Caco-2 (cell line): ENCODE measurements at regions not wholly inside any gene's neighbourhood (a gene's known extent, or its start where the extent isn't known, plus 50 kb on each side); places are given as distances from the start of the nearest gene placed in this dataset.

ENCODE experiments used
- BruUV-seq: library from RNA; stranded (reverse); fragments of 400-500 nt; replicated peaks from 2 replicates; lab custom pipeline; 2021; lab: Mats Ljungman, UMichigan
- CTCF ChIA-PET: fragments of 300-600 bp; sonication (Branson Sonifier 250); formaldehyde crosslinking; loops from one replicate; lab custom pipeline; 2022; ENCODE audit warnings: antibody characterized with exemption; lab: Charles Lee
- POLR2A ChIA-PET: fragments of 300-600 bp; sonication (Branson Sonifier 250); formaldehyde crosslinking; loops from one replicate; lab custom pipeline; 2022; ENCODE audit warnings: antibody characterized with exemption; lab: Charles Lee
- DNase-seq, 2 experiments: peaks; one replicate each; pipeline versions ENCODE4 v3.0.0 to v3.0.0-alpha.2; 2020 to 2022
- H3K27me3 ChIP-seq: replicated peaks from 2 replicates; pipeline ENCODE4 v1.6.0; 2011; ENCODE audit warnings: low read length; ENCODE audit not compliant: control insufficient read depth, insufficient read depth
- H3K36me3 ChIP-seq: 2 replicates; pipeline ENCODE4 v1.5.1; 2011; ENCODE audit warnings: low read length; ENCODE audit not compliant: control insufficient read depth, insufficient read depth
- H3K4me1 ChIP-seq: fragments of 250-450 bp; sonication (Bioruptor Pico); 2 replicates; pipeline ENCODE4 v1.5.1; 2020; ENCODE audit warnings: mild to moderate bottlenecking
- H3K4me3 ChIP-seq: 2 replicates; pipeline ENCODE4 v1.5.1; 2011; ENCODE audit warnings: low read depth, mild to moderate bottlenecking, control low read depth, low read length
- H3K9me3 ChIP-seq: fragments of 250-450 bp; sonication (Bioruptor Pico); 2 replicates; pipeline ENCODE4 v1.5.1; 2020; ENCODE audit warnings: mild to moderate bottlenecking, moderate library complexity
- H3K27ac Mint-ChIP-seq: one replicate; pipeline ENCODE4 v1.8.0; 2022; ENCODE audit warnings: mixed read lengths; ENCODE audit not compliant: unreplicated experiment
- H3K27me3 Mint-ChIP-seq: one replicate; pipeline ENCODE4 v1.8.0; 2022; ENCODE audit warnings: mixed read lengths; ENCODE audit not compliant: insufficient read depth, unreplicated experiment
- H3K36me3 Mint-ChIP-seq: one replicate; pipeline ENCODE4 v1.8.0; 2022; ENCODE audit warnings: mild to moderate bottlenecking, mixed read lengths; ENCODE audit not compliant: insufficient read depth, unreplicated experiment
- H3K4me1 Mint-ChIP-seq: one replicate; pipeline ENCODE4 v1.8.0; 2022; ENCODE audit warnings: low read depth, mixed read lengths; ENCODE audit not compliant: unreplicated experiment
- H3K4me3 Mint-ChIP-seq: one replicate; pipeline ENCODE4 v1.8.0; 2022; ENCODE audit warnings: mild to moderate bottlenecking, moderate library complexity, mixed read lengths; ENCODE audit not compliant: unreplicated experiment
- H3K9me3 Mint-ChIP-seq: one replicate; pipeline ENCODE4 v1.8.0; 2022; ENCODE audit warnings: mixed read lengths; ENCODE audit not compliant: unreplicated experiment
- intact Hi-C: fragments of 100-400 bp; cut with micrococcal nuclease; formaldehyde crosslinking; loops from one replicate; pipeline ENCODE4 v1.10.0; 2022; ENCODE audit not compliant: unreplicated experiment
- TF ChIP-seq, protein P1 (sequence below), 2 experiments: fragments of 200-600 bp in 1 of 2; IDR thresholded peaks; 1 replicate in 1 of 2; 2 replicates in 1 of 2; pipeline versions ENCODE4 v1.5.1 to v1.8.0; 2011 to 2022; ENCODE audit warnings: antibody characterized with exemption in 1 of 2, control low read depth in 1 of 2, inconsistent platforms in 1 of 2, low read depth in 1 of 2, low read length in 1 of 2, mild to moderate bottlenecking in 1 of 2, moderate library complexity in 1 of 2; ENCODE audit not compliant: insufficient read depth in 1 of 2, severe bottlenecking in 1 of 2, unreplicated experiment in 1 of 2

DNA sequence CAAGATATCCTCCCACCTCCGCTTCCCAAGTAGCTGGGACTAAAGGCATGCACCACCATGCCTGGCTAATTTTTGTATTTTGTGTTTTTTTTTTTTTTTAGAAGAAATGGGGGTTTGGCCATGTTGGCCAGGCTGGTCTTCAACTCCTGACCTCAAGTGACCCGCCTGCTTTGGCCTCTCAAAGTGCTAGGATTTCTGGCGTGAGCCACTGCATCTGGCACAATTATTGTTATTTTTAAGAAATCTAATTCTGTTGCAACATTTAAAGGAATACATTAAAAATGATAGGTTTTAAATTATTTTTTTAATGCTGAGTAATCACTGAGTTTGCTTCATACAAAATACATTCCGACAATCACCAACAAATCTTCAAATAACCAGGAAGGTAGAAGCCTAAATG is 178.1 kb upstream of the SEMA3E start:
- H3K27me3 Mint-ChIP-seq: no peaks in the 10 kb centered on the region
- Histone ChIP-seq H3K4me1 (no peaks in the 10 kb centered on the region), H3K36me3 (no peaks in the 10 kb centered on the region), H3K4me3 (no peak overlapping the region), H3K27me3 (no peaks in the 10 kb centered on the region), H3K9me3 (no peaks in the 10 kb centered on the region)
- no peaks in the 10 kb centered on the region for H3K9me3 Mint-ChIP-seq
- intact Hi-C loops: no loop called here
- ChIA-PET CTCF (no interaction called here), POLR2A (no interaction called here)
- H3K4me3 Mint-ChIP-seq: no peak overlapping the region
- TF ChIP-seq, protein P1, sequence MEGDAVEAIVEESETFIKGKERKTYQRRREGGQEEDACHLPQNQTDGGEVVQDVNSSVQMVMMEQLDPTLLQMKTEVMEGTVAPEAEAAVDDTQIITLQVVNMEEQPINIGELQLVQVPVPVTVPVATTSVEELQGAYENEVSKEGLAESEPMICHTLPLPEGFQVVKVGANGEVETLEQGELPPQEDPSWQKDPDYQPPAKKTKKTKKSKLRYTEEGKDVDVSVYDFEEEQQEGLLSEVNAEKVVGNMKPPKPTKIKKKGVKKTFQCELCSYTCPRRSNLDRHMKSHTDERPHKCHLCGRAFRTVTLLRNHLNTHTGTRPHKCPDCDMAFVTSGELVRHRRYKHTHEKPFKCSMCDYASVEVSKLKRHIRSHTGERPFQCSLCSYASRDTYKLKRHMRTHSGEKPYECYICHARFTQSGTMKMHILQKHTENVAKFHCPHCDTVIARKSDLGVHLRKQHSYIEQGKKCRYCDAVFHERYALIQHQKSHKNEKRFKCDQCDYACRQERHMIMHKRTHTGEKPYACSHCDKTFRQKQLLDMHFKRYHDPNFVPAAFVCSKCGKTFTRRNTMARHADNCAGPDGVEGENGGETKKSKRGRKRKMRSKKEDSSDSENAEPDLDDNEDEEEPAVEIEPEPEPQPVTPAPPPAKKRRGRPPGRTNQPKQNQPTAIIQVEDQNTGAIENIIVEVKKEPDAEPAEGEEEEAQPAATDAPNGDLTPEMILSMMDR (IDR thresholded peaks at IDR 0.05; ENCODE audit: insufficient read depth in 1 of 2, low read depth in 1 of 2, low read length in 1 of 2, severe bottlenecking in 1 of 2, unreplicated experiment in 1 of 2): no peak
- DNase-seq: no peak
- H3K36me3 Mint-ChIP-seq: no peaks in the 10 kb centered on the region
- no peak overlapping the region for H3K27ac Mint-ChIP-seq
- BruUV-seq: no TSS peak
- no peaks in the 10 kb centered on the region for H3K4me1 Mint-ChIP-seq

DNA sequence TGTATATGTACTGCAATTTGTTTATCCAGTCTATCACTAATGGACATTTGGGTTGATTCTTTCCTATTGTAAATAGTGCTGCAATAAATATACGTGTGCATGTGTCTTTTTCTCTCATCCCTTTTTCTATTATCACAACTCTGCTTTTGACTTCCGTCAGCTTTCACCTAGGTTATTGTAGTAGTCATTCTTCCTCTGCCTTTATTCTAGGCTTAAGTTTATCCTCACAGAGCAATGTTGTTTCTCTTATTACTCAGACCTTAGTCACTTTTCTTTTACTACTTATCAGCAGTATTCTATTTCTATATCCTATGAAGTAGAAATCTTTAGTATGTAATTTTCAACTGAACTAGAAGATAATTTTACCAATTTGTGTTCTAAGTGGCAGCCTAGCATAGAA is 175.3 kb upstream of the SEMA3E start:
- Mint-ChIP-seq H3K4me1 (no peaks in the 10 kb centered on the region), H3K27ac (no peak overlapping the region), H3K36me3 (no peaks in the 10 kb centered on the region), H3K9me3 (no peaks in the 10 kb centered on the region), H3K27me3 (no peaks in the 10 kb centered on the region), H3K4me3 (no peak overlapping the region)
- H3K36me3 ChIP-seq: no peaks in the 10 kb centered on the region
- H3K9me3 ChIP-seq: no peaks in the 10 kb centered on the region
- TF ChIP-seq, protein P1 (IDR thresholded peaks at IDR 0.05; ENCODE audit: insufficient read depth in 1 of 2, low read depth in 1 of 2, low read length in 1 of 2, severe bottlenecking in 1 of 2, unreplicated experiment in 1 of 2): no peak
- ChIA-PET POLR2A (no interaction called here), CTCF (no interaction called here)
- no TSS peak for BruUV-seq
- H3K4me1 ChIP-seq: no peaks in the 10 kb centered on the region
- H3K27me3 ChIP-seq: no peaks in the 10 kb centered on the region
- no peak overlapping the region for H3K4me3 ChIP-seq
- intact Hi-C loops: no loop called here
- no peak for DNase-seq

DNA sequence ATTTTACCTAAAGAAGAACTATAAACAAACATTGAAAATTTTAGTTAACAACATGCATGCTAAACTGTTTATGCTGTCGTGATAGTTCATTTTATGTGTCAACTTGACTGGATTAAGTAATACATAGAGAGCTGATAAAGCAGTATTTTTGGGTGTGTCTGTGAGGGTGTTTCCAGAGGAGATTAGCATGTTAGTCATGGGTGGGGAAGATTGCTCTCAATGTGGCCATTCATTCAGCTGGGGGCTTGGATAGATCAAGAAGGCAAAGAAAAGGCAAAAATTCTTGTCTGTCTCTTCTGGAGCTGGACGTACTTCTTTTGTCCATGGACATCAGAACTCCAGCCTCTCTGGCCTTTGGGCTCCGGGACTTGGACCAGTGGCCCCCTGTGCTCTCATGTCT is 172.9 kb upstream of the SEMA3E start:
- H3K4me1 Mint-ChIP-seq: no peaks in the 10 kb centered on the region
- Histone ChIP-seq H3K36me3 (no peaks in the 10 kb centered on the region), H3K9me3 (no peaks in the 10 kb centered on the region), H3K4me1 (no peaks in the 10 kb centered on the region), H3K4me3 (no peak overlapping the region), H3K27me3 (no peaks in the 10 kb centered on the region)
- intact Hi-C loops: no loop called here
- CTCF ChIA-PET: no interaction called here
- DNase-seq: no peak
- no peak overlapping the region for H3K27ac Mint-ChIP-seq
- POLR2A ChIA-PET: no interaction called here
- H3K36me3 Mint-ChIP-seq: no peaks in the 10 kb centered on the region
- TF ChIP-seq, protein P1 (IDR thresholded peaks at IDR 0.05; ENCODE audit: insufficient read depth in 1 of 2, low read depth in 1 of 2, low read length in 1 of 2, severe bottlenecking in 1 of 2, unreplicated experiment in 1 of 2): no peak
- no peak overlapping the region for H3K4me3 Mint-ChIP-seq
- H3K9me3 Mint-ChIP-seq: no peaks in the 10 kb centered on the region
- BruUV-seq: no TSS peak
- H3K27me3 Mint-ChIP-seq: peaks cover 3% of the 10 kb centered on the region
